NCI-H2081 (cell line): ENCODE measurements at regions not wholly inside any gene's neighbourhood (a gene's known extent, or its start where the extent isn't known, plus 50 kb on each side); places are given as distances from the start of the nearest gene placed in this dataset.

Source experiments
- DNase-seq, 2 experiments: peaks; one replicate each; lab custom pipeline; 2025; lab: John Stamatoyannopoulos, UW

- DNase-seq = no peak
Measured at GRCh38 chr22:49095366-49095765, 732.3 kb downstream of the BRD1 start.

DNA sequence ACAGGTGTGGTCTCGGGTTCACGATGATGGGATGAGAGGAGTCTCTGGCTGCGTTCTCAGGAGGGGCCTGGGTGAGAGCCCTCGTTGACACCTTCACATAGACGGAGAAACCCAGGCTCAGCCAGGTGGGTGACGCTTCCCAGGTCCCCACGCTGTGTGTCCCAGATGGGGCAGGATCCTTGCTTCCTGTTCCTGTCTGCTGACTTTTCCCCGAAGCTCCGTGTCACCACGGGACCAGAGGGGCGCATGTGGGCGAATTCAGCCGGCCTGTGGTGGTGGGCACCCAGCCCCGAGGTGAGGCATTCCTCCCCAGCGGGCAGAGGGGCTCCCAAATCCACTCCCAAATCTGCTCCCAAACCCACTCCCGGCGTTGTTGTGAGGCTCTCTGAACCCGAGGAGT is 732.8 kb downstream of the BRD1 start:
- no peak for DNase-seq

DNA sequence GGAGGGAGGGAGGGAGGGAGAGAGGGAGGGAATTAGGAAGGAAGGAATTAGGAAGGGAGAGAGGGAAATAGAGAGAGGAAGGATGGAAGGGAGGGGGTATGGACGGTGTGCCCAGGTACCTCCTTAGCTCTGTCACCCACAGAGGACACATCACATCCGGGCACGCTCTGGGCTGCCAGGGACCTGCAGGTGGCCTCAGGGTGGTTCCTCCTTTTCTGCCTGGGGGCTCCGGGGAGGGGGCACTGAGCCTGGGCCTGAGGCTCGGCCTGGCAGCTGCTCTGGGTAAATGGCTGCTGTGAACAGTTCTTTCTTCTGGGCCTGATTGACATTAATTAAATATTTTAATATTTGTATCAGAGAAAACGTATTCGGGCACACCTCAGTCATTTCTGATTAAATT is 733.5 kb downstream of the BRD1 start:
- peak; percentile 53 to 72 for DNase-seq

GRCh38 chr22:49093192-49093880 is 734.3 kb downstream of the BRD1 start:
- DNase-seq = peak; percentile 41 to 76

DNA sequence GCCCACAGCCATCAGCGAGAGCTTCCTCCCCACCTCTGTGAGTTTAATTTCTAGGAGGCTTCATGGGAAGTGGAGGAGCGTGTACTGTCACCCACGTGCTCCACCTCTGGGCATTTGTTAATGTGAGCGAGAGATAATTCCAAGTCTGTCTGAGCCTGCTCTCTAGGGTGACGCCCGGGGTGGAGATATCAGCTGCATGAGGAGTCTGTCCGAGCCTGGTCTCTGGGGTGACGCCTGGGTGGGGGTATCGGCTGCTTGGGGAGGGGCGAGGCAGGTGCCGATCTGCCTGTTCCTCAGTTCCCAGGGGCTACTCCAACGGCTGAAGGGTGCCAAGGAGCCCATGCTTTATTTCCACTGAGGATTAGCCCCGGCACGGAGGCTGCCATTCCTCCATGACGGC is 735.0 kb downstream of the BRD1 start:
- no peak for DNase-seq

GRCh38 chr22:49091917-49092545 is 735.6 kb downstream of the BRD1 start:
- no peak for DNase-seq

GRCh38 chr22:49091451-49091850 is 736.2 kb downstream of the BRD1 start:
- no peak for DNase-seq

GRCh38 chr22:49090853-49091135 is 736.9 kb downstream of the BRD1 start:
- peak in 1 of 2 experiments; percentile 23 for DNase-seq

GRCh38 chr22:49090061-49090852 is 737.4 kb downstream of the BRD1 start:
- DNase-seq = no peak

GRCh38 chr22:49088801-49089791 is 738.6 kb downstream of the BRD1 start:
- DNase-seq = no peak

- no peak for DNase-seq
Measured at GRCh38 chr22:49087716-49088601, 739.7 kb downstream of the BRD1 start.

- no peak for DNase-seq
Measured at GRCh38 chr22:49087198-49087597, 740.5 kb downstream of the BRD1 start.

GRCh38 chr22:49086606-49087157 is 741.0 kb downstream of the BRD1 start:
- no peak for DNase-seq

- no peak for DNase-seq
Measured at GRCh38 chr22:49086181-49086580, 741.5 kb downstream of the BRD1 start.

DNA sequence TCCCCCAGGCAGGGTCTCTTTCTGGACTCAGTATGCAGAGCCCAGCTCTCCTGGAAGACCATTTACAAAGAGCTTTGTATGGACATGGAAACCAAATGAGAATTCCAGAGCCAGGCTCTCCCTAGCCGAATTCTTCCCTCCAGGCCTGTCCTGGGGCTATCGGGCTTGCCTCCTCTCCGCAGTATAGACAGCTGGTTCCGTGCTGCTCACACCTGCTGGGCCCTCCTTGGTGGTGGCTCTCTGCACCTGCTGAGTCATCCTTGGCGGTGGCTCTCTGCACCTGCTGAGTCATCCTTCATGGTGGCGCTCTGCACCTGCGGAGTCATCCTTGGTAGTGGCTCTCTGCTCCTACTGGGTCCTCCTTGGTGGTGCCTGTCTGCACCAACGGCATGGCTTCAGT is 743.5 kb downstream of the BRD1 start:
- DNase-seq = peak in 1 of 2 experiments; percentile 19

DNA sequence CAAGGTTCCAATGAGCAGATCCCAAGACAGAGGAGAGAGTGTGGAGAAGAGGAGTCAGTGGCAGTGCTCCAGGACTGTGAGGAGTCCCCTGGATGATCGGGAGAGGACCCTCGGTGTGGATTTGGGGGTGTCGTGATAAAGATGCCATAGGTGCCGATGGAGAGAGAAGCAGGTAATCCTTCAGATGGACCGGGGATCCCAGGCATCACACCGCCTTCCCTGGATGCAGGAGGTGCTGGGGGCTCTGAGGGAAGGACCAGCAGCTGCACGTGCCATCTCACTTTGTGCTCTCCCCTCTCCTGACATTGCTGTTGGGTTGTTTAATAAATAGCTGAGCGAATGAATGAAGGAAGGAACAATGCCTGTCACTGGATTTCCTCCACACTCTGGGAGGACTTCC is 744.1 kb downstream of the BRD1 start:
- DNase-seq = no peak

DNA sequence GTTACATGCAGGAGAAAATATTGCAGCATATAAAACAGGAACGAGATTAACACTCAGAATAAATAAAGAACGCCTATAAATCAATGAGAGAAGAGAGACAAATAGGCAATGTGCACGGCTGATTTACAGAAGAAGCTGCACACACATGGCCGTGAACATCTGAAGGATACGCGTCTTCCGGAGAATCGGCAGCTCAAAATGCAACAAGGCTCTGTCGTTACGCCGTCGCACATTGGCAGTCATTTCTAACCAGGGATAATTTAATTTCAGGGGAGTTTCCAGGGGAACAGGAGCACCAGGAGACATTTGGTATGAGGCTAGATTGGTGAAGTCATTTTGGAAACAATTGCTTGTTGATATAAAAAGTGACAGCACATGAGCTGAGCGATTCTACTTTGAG is 745.2 kb downstream of the BRD1 start:
- DNase-seq = no peak

DNA sequence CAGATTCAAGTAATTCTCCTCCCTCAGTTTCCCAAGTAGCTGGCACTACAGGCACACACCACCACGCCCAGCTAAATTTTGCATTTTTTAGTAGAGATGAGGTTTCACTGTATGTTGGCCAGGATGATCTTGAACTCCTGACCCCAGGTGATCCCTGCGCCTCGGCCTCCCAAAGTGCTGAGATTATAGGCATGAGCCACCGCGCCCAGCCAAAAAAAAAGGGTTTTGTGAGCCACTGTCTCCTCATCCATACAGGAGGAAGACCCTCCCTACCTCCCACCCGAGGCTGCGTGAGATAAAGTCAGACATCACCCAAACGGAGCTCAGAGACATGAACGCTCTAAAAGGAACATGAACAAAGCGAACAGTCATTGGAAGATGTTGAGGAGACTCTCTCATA is 745.7 kb downstream of the BRD1 start:
- no peak for DNase-seq

- DNase-seq = no peak
Measured at GRCh38 chr22:49081261-49081666, 746.4 kb downstream of the BRD1 start.

DNA sequence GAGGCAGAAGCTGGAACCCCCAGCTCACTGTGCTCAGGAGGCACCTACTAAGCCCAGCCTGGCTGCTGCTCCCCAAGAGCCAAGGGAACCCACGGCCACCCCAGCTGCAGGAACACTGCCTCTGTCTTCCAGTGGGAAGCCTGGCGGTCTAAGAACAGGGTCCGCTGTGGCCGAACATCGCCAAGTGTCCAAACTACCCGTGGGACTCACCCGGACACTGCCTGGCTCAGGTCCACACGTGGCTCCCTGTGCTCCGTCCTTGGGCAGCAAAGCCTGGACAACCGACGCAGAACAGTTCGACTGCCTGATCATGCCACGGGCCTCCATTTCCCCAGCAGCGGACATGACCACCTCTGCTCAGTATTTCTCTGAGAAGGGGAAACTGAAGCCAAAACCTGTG is 747.0 kb downstream of the BRD1 start:
- DNase-seq = no peak
